Osteocyte (in vitro differentiated cells): ENCODE measurements at regions not wholly inside any gene's neighbourhood (a gene's known extent, or its start where the extent isn't known, plus 50 kb on each side); places are given as distances from the start of the nearest gene placed in this dataset.

Source experiments
- DNase-seq: peaks from one replicate; pipeline ENCODE4 v3.0.0; 2021; ENCODE audit warnings: mixed read lengths; ENCODE audit not compliant: unreplicated experiment; ENCODE audit errors: extremely low spot score
- H3K27ac Mint-ChIP-seq: one replicate; pipeline ENCODE4 v1.8.0; 2021; ENCODE audit warnings: mild to moderate bottlenecking, mixed read lengths; ENCODE audit not compliant: unreplicated experiment
- H3K27me3 Mint-ChIP-seq: one replicate; pipeline ENCODE4 v1.8.0; 2021; ENCODE audit warnings: mixed read lengths; ENCODE audit not compliant: unreplicated experiment
- H3K36me3 Mint-ChIP-seq: one replicate; pipeline ENCODE4 v1.8.0; 2021; ENCODE audit warnings: mixed read lengths; ENCODE audit not compliant: unreplicated experiment
- H3K4me1 Mint-ChIP-seq: one replicate; pipeline ENCODE4 v1.8.0; 2021; ENCODE audit warnings: mixed read lengths; ENCODE audit not compliant: unreplicated experiment
- H3K4me3 Mint-ChIP-seq: one replicate; pipeline ENCODE4 v1.8.0; 2021; ENCODE audit warnings: mild to moderate bottlenecking, moderate library complexity, mixed read lengths; ENCODE audit not compliant: unreplicated experiment
- H3K9me3 Mint-ChIP-seq: one replicate; pipeline ENCODE4 v1.8.0; 2021; ENCODE audit warnings: mixed read lengths; ENCODE audit not compliant: unreplicated experiment
- TF ChIP-seq, protein P1 (sequence below): fragments of 200-600 bp; sonication (generic); IDR thresholded peaks from 2 replicates; pipeline ENCODE4 v1.5.0; 2021; ENCODE audit warnings: antibody characterized with exemption, mild to moderate bottlenecking, moderate library complexity

GRCh38 chr1:192260076-192260475 is 56.7 kb upstream of the RGS21 start:
- H3K9me3 Mint-ChIP-seq = no peaks in the 10 kb centered on the region
- H3K27me3 Mint-ChIP-seq = no peaks in the 10 kb centered on the region
- TF ChIP-seq, protein P1, sequence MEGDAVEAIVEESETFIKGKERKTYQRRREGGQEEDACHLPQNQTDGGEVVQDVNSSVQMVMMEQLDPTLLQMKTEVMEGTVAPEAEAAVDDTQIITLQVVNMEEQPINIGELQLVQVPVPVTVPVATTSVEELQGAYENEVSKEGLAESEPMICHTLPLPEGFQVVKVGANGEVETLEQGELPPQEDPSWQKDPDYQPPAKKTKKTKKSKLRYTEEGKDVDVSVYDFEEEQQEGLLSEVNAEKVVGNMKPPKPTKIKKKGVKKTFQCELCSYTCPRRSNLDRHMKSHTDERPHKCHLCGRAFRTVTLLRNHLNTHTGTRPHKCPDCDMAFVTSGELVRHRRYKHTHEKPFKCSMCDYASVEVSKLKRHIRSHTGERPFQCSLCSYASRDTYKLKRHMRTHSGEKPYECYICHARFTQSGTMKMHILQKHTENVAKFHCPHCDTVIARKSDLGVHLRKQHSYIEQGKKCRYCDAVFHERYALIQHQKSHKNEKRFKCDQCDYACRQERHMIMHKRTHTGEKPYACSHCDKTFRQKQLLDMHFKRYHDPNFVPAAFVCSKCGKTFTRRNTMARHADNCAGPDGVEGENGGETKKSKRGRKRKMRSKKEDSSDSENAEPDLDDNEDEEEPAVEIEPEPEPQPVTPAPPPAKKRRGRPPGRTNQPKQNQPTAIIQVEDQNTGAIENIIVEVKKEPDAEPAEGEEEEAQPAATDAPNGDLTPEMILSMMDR = no peak
- no peak overlapping the region for H3K4me3 Mint-ChIP-seq
- no peaks in the 10 kb centered on the region for H3K36me3 Mint-ChIP-seq
- DNase-seq = no peak
- peaks cover 17% of the 10 kb centered on the region for H3K4me1 Mint-ChIP-seq
- no peak overlapping the region for H3K27ac Mint-ChIP-seq

DNA sequence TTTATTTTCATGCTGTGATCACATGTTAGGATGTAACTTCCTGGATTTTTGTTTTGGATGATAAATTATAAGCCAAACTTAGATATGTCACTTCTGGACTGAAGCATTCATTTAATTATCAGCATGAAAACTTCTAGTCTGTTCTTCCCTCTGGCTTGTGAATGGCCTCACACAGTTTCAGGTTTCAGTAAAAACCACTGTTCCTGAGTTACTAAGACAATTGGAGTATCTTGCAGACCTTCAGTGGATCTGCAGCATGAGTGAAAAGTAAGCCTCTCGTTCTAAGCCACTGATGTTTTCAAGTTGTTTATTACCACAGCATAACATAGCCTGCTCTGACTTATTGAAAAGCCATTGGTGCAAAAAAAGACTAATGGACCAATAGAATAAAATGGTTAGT is 55.3 kb upstream of the RGS21 start:
- TF ChIP-seq, protein P1 = no peak
- H3K27me3 Mint-ChIP-seq = no peaks in the 10 kb centered on the region
- H3K36me3 Mint-ChIP-seq = no peaks in the 10 kb centered on the region
- H3K4me3 Mint-ChIP-seq = no peak overlapping the region
- DNase-seq = no peak
- no peak overlapping the region for H3K27ac Mint-ChIP-seq
- no peaks in the 10 kb centered on the region for H3K9me3 Mint-ChIP-seq
- peaks cover 17% of the 10 kb centered on the region for H3K4me1 Mint-ChIP-seq

GRCh38 chr1:192263436-192263835 is 53.4 kb upstream of the RGS21 start:
- Mint-ChIP-seq H3K27me3 (no peaks in the 10 kb centered on the region), H3K9me3 (no peaks in the 10 kb centered on the region), H3K36me3 (no peaks in the 10 kb centered on the region), H3K27ac (peak overlapping the region; percentile 87), H3K4me1 (peaks cover 17% of the 10 kb centered on the region), H3K4me3 (no peak overlapping the region)
- TF ChIP-seq, protein P1 = no peak
- no peak for DNase-seq

- H3K4me3 Mint-ChIP-seq = no peak overlapping the region
- no peaks in the 10 kb centered on the region for H3K27me3 Mint-ChIP-seq
- TF ChIP-seq, protein P1 = no peak
- H3K9me3 Mint-ChIP-seq = no peaks in the 10 kb centered on the region
- H3K36me3 Mint-ChIP-seq = no peaks in the 10 kb centered on the region
- H3K4me1 Mint-ChIP-seq = peaks cover 26% of the 10 kb centered on the region
- no peak for DNase-seq
- no peak overlapping the region for H3K27ac Mint-ChIP-seq
Observed at GRCh38 chr1:192265516-192266173, 51.1 kb upstream of the RGS21 start.

DNA sequence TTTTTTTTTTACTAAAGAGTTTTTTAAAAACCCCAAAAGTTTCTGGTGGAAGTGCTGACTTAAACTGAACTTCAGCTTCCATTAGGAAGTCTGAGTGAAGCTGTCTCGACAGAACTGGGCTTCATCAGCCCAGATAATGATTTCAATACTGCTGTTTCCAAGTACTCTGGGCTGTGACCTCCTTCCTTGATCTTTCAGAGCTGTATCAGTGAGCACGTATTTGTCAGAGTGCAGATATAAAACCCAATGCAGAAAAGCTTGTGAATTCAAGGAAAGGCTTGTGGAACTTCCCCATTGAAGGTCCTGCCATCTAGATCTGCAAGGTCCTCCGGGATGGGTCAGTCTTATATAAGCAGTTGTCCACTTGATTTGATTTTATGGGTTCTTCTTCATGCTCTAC is 50.1 kb upstream of the RGS21 start:
- H3K27ac Mint-ChIP-seq = no peak overlapping the region
- H3K27me3 Mint-ChIP-seq = no peaks in the 10 kb centered on the region
- TF ChIP-seq, protein P1 = no peak
- H3K4me3 Mint-ChIP-seq = no peak overlapping the region
- H3K4me1 Mint-ChIP-seq = peaks cover 32% of the 10 kb centered on the region
- H3K9me3 Mint-ChIP-seq = no peaks in the 10 kb centered on the region
- H3K36me3 Mint-ChIP-seq = no peaks in the 10 kb centered on the region
- no peak for DNase-seq
